ENCODE measurements at regions not wholly inside any gene's neighbourhood (a gene's known extent, or its start where the extent isn't known, plus 50 kb on each side); places are given as distances from the start of the nearest gene placed in this dataset.

DNA sequence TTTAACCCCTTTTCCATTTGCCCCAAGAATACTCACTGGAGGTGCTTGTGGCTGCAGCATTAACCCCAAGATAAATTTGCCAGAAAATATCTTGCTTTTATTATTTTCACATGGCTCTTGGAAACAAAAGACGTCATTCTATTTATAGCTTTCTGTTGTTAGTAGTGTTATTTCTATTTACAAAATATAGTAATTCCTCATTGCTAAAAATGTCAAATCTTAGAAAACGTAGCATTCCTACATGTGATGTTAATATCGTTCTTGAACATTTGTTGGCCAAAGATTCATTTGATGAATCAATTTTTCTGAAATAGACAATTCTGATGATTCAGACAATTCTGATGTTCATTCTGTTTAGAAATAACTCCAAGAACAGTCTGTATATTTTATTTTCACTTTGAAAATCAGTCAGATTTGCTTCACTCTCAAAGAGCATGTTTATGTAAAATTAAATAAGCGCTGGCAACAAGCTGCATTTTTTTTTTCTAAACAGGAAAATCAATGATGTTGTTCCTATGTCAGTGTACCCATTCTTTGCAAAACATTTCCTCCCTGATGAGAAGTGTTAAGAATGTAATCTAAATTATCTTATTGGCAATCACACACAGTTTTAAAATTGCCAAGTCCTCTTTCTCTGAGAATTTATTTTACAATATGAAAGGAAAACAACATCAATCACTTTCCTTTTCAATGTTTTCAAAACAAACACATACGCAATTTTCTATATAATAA is 334.0 kb downstream of the KCTD12 start:
- no peak for DNase-seq (ENCODE audit: low read depth)
- TF ChIP-seq, protein P1, sequence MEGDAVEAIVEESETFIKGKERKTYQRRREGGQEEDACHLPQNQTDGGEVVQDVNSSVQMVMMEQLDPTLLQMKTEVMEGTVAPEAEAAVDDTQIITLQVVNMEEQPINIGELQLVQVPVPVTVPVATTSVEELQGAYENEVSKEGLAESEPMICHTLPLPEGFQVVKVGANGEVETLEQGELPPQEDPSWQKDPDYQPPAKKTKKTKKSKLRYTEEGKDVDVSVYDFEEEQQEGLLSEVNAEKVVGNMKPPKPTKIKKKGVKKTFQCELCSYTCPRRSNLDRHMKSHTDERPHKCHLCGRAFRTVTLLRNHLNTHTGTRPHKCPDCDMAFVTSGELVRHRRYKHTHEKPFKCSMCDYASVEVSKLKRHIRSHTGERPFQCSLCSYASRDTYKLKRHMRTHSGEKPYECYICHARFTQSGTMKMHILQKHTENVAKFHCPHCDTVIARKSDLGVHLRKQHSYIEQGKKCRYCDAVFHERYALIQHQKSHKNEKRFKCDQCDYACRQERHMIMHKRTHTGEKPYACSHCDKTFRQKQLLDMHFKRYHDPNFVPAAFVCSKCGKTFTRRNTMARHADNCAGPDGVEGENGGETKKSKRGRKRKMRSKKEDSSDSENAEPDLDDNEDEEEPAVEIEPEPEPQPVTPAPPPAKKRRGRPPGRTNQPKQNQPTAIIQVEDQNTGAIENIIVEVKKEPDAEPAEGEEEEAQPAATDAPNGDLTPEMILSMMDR (conservative IDR thresholded peaks at IDR 0.05; ENCODE audit: low read depth, low read length): no peak
- no peak overlapping the region for H3K4me3 ChIP-seq (ENCODE audit: low read length)

DNA sequence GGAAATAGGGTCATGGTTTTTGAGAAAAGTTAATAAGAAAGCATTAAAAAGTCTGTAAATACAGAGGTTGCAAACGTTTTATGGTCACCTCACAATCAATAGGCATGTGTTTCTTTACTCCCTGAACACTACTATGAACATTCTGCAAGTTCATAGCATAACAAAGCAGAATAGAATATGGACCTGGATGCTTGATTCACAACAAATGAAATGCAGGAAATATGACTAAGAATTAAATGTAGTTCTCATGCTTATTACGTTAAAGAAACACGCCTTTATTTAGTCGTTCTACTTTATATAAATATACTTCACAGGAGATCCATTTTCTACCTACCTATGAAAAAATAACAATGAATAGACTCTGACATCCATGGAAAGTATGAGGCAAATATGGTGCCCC is 344.0 kb downstream of the KCTD12 start:
- no peak for DNase-seq (ENCODE audit: low read depth)
- TF ChIP-seq, protein P1 (conservative IDR thresholded peaks at IDR 0.05; ENCODE audit: low read depth, low read length): no peak
- H3K4me3 ChIP-seq (ENCODE audit: low read length): no peak overlapping the region

DNA sequence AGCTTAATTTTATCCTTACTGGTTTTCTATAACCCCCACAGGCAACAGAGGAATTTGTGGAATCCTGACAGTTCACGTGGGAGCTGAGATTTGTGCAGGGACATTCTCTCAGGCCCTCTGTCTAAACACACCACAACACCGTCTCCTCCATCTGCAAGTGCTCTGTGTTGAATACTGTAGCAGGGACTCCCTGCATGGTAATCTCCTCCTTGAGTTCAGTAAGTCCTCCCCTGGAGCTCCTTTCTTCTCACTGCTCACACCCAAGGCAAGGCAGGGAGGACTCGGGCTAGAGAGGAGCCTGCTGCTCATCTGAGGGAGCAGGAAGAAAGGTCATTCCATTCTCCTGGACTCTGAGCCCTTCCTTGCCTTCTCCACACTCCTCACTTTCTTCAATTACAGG is 348.2 kb downstream of the KCTD12 start:
- no peak overlapping the region for H3K4me3 ChIP-seq (ENCODE audit: low read length)

DNA sequence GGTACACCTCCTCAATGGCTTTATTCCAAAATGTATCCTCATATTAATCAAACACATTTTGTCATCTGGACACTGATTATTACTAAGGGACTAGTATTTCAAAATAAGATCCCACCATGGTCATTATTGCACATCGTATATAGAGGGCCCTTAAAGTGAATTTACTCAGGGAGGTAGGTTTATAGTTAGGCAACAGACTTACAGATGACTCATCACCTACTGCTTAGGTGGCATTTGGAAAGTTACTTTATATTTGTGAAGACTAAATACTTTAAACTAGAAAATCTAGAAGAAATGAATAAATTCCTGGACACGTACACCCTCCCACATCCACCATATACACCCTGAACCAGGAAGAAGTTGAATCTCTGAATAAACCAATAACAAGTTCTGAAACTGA is 353.0 kb downstream of the KCTD12 start:
- DNase-seq (ENCODE audit: low read depth): no peak
- H3K4me3 ChIP-seq (ENCODE audit: low read length): no peak overlapping the region
- TF ChIP-seq, protein P1 (conservative IDR thresholded peaks at IDR 0.05; ENCODE audit: low read depth, low read length): no peak

More for the DNA sequence above, 348.2 kb downstream of the KCTD12 start:
- TF ChIP-seq, protein P1 (conservative IDR thresholded peaks at IDR 0.05; ENCODE audit: low read depth, low read length): no peak
- no peak for DNase-seq (ENCODE audit: low read depth)

DNA sequence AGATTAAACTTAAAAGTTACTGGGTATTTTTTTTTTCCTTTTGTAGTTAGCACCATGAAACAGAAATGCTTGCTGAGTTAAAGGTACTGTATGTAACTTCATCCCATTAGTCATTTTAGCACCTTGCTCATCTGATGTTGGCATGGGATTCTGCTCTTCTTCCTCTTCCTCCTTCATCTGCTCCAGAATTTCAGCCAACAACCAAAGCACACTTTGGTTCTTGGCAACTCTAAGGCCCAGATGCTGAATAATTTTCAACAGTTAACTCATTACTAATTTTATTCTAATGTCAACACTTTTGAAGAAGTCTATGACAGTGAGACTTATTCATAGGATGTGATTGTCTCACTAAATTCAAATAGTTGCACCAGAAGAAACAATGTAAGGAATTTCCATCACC is 359.2 kb downstream of the KCTD12 start:
- DNase-seq (ENCODE audit: low read depth): no peak
- H3K4me3 ChIP-seq (ENCODE audit: low read length): no peak overlapping the region
- TF ChIP-seq, protein P1 (conservative IDR thresholded peaks at IDR 0.05; ENCODE audit: low read depth, low read length): no peak

DNA sequence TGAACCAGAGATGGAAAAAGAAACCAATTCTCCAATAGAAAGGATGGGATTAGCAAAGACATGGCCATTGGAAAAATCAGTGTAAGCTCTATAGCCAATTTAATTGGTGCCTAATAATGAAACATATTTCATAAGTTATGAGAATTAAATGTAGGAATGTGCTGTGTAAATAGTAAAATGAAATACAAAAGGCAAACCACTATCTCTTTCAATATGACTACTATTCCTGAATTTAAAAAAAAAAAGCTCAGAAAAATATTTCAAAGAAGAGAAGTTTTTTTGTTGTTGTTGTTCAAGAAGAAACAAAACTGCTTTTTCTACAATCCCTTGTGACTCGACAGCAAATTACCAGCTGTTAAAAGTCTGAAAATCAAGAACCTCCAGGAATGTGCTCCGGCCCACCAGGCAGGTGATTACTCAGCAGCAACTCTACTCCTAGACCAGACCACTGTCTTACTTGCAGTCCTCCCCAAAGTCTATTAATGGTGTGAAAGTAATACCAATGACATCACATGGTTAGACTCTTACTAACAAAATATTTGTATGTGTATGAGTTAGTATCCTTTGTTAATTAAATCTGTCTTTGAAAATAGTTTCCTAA is 362.4 kb downstream of the KCTD12 start:
- H3K4me3 ChIP-seq (ENCODE audit: low read length): no peak overlapping the region
- DNase-seq (ENCODE audit: low read depth): no peak
- TF ChIP-seq, protein P1 (conservative IDR thresholded peaks at IDR 0.05; ENCODE audit: low read depth, low read length): no peak
